HUDEP-2 (cell line): ENCODE measurements at regions not wholly inside any gene's neighbourhood (a gene's known extent, or its start where the extent isn't known, plus 50 kb on each side); places are given as distances from the start of the nearest gene placed in this dataset.

ENCODE experiments used
- DNase-seq, 76 experiments: peaks; one replicate each; lab custom pipeline; 2025; ENCODE audit not compliant: unreplicated experiment in 76 of 76; lab: John Stamatoyannopoulos, UW

GRCh38 chr14:25110106-25110505, 60.2 kb upstream of the STXBP6 start:
- no peak for DNase-seq

- no peak for DNase-seq
Observed at GRCh38 chr14:25108959-25109358, 59.0 kb upstream of the STXBP6 start.

GRCh38 chr14:25108291-25108690, 58.3 kb upstream of the STXBP6 start:
- no peak for DNase-seq

GRCh38 chr14:25103820-25104219, 53.9 kb upstream of the STXBP6 start:
- DNase-seq = no peak

- no peak for DNase-seq
Observed at GRCh38 chr14:25103271-25103670, 53.3 kb upstream of the STXBP6 start.

- no peak for DNase-seq
Observed at GRCh38 chr14:25102788-25103187, 52.8 kb upstream of the STXBP6 start.

- no peak for DNase-seq
Observed at GRCh38 chr14:25101276-25101675, 51.3 kb upstream of the STXBP6 start.
